HG03565 (cell line): ENCODE measurements at regions not wholly inside any gene's neighbourhood (a gene's known extent, or its start where the extent isn't known, plus 50 kb on each side); places are given as distances from the start of the nearest gene placed in this dataset.
"Not testable (repeated sequence)": the region's sequence is repeated elsewhere in the genome, so short reads cannot be mapped to it uniquely, and the experiment has no call there.

Experiments
- ATAC-seq: cut with Tn5 transposase; IDR thresholded peaks from one replicate; pipeline ENCODE4 v1.9.1; 2021; ENCODE audit warnings: mild to moderate bottlenecking, moderate library complexity; ENCODE audit not compliant: unreplicated experiment

GRCh38 chr6:12605888-12606345 is 110.7 kb upstream of the PHACTR1 start:
- no peak for ATAC-seq

- no peak for ATAC-seq
Observed at GRCh38 chr6:12606616-12607015, 110.0 kb upstream of the PHACTR1 start.

- ATAC-seq = peak; percentile 78
Observed at GRCh38 chr6:12608016-12608860, 108.3 kb upstream of the PHACTR1 start.

- ATAC-seq = peak; percentile 2
Observed at GRCh38 chr6:12608874-12609273, 107.7 kb upstream of the PHACTR1 start.

- no peak for ATAC-seq
Observed at GRCh38 chr6:12609751-12610150, 106.8 kb upstream of the PHACTR1 start.

- no peak for ATAC-seq
Observed at GRCh38 chr6:12610862-12611261, 105.7 kb upstream of the PHACTR1 start.

- ATAC-seq = no peak
Observed at GRCh38 chr6:12613811-12614210, 102.8 kb upstream of the PHACTR1 start.

GRCh38 chr6:12614456-12614855 is 102.1 kb upstream of the PHACTR1 start:
- ATAC-seq = no peak

GRCh38 chr6:12618296-12618695 is 98.3 kb upstream of the PHACTR1 start:
- no peak for ATAC-seq

GRCh38 chr6:12621754-12622153 is 94.8 kb upstream of the PHACTR1 start:
- no peak for ATAC-seq

GRCh38 chr6:12622566-12622965 is 94.0 kb upstream of the PHACTR1 start:
- no peak for ATAC-seq

GRCh38 chr6:12624142-12624837 is 92.3 kb upstream of the PHACTR1 start:
- no peak for ATAC-seq

GRCh38 chr6:12627053-12627452 is 89.5 kb upstream of the PHACTR1 start:
- ATAC-seq = no peak

GRCh38 chr6:12628327-12628726 is 88.2 kb upstream of the PHACTR1 start:
- no peak for ATAC-seq

- ATAC-seq = not testable (repeated sequence)
Observed at GRCh38 chr6:12633746-12634145, 82.8 kb upstream of the PHACTR1 start.

- ATAC-seq = no peak
Observed at GRCh38 chr6:12635375-12635774, 81.2 kb upstream of the PHACTR1 start.

GRCh38 chr6:12635813-12636212 is 80.8 kb upstream of the PHACTR1 start:
- no peak for ATAC-seq

GRCh38 chr6:12636336-12636735 is 80.2 kb upstream of the PHACTR1 start:
- ATAC-seq = no peak

GRCh38 chr6:12637960-12638641 is 78.5 kb upstream of the PHACTR1 start:
- peak; percentile 87 for ATAC-seq

GRCh38 chr6:12640438-12640837 is 76.1 kb upstream of the PHACTR1 start:
- ATAC-seq = no peak

- ATAC-seq = not testable (repeated sequence)
Observed at GRCh38 chr6:12641785-12642184, 74.8 kb upstream of the PHACTR1 start.

- no peak for ATAC-seq
Observed at GRCh38 chr6:12645941-12646340, 70.6 kb upstream of the PHACTR1 start.
